Ascending aorta (tissue), 2 donors: ENCODE measurements at regions not wholly inside any gene's neighbourhood (a gene's known extent, or its start where the extent isn't known, plus 50 kb on each side); places are given as distances from the start of the nearest gene placed in this dataset.

Experiments
- DNase-seq, 2 donors: peaks; one replicate each; pipeline ENCODE4 v3.0.0-alpha.2; 2019; ENCODE audit warnings: low spot score in 2 of 2
- H3K27ac ChIP-seq, 2 donors: fragments of 200-600 bp; sonication (generic); one replicate each; pipeline ENCODE4 v1.5.1; 2016 to 2017; ENCODE audit warnings: mild to moderate bottlenecking in 1 of 2
- H3K27me3 ChIP-seq: fragments of 200-600 bp; sonication (generic); one replicate; pipeline ENCODE4 v1.5.1; 2017
- H3K36me3 ChIP-seq, 2 donors: fragments of 200-600 bp; sonication (generic); one replicate each; pipeline ENCODE4 v1.5.1; 2016
- H3K4me1 ChIP-seq, 2 donors: fragments of 200-600 bp; sonication (generic); one replicate each; pipeline ENCODE4 v1.5.1; 2016 to 2017; ENCODE audit warnings: mild to moderate bottlenecking in 1 of 2
- H3K4me3 ChIP-seq, 2 donors: fragments of 200-600 bp; sonication (generic); one replicate each; pipeline ENCODE4 v1.5.1; 2016 to 2017; ENCODE audit warnings: mild to moderate bottlenecking in 1 of 2
- H3K9me3 ChIP-seq, 2 donors: fragments of 200-600 bp; sonication (generic); one replicate each; pipeline ENCODE4 v1.5.1; 2016
- intact Hi-C: fragments of 100-400 bp; cut with DNase I; formaldehyde crosslinking; loops from one replicate; pipeline ENCODE4 v1.15.1; 2023
- TF ChIP-seq, protein P1 (sequence below), 3 experiments: fragments of 200-600 bp in 2 of 3; fragments of 450-650 bp in 1 of 3; sonication (generic) in 2 of 3; IDR thresholded peaks; one replicate each; pipeline ENCODE4 v1.5.1; 2016 to 2019; ENCODE audit warnings: antibody characterized with exemption in 3 of 3, mild to moderate bottlenecking in 1 of 3, moderate library complexity in 1 of 3

DNA sequence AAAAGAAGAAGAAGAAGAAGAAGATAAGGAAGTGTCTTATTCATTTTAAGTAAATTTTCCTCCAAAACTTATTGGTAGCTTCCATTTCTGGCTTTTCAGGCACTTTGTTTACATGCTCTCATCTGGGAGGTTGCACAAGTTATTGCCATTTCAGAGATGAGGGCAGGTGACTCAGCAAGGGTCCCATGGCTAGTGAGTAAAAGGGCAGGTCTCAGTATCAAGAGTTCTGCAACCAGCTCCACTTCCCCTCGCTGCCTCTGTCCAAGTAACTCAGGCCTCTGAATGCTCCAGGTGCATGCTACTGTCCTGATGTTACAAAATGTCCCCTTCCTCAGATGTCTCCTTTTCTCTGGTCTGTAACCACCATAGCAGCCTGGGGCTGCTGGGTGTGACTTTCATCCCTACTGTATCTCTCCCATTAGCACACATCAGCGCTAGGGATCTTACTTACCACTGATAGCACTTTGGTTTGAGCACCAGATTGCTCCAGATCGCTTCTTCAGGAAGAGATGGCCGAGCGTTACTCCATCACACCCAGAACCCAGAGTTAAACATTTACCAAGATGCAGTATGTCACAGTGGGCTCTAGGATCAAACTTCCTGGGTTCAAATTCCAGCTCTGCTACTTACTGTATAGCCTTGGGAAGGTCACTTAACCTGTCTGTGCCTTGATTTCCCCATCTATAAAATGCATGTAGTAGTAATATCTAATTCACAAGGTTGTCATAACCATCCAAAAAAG, 57.4 kb upstream of the LAPTM4A start:
- Histone ChIP-seq H3K9me3 (no peaks in the 10 kb centered on the region), H3K4me1 (no peaks in the 10 kb centered on the region), H3K27me3 (no peaks in the 10 kb centered on the region), H3K4me3 (no peak overlapping the region), H3K27ac (no peak overlapping the region), H3K36me3 (no peaks in the 10 kb centered on the region)
- DNase-seq: no peak
- intact Hi-C loops: no loop called here
- TF ChIP-seq, protein P1, sequence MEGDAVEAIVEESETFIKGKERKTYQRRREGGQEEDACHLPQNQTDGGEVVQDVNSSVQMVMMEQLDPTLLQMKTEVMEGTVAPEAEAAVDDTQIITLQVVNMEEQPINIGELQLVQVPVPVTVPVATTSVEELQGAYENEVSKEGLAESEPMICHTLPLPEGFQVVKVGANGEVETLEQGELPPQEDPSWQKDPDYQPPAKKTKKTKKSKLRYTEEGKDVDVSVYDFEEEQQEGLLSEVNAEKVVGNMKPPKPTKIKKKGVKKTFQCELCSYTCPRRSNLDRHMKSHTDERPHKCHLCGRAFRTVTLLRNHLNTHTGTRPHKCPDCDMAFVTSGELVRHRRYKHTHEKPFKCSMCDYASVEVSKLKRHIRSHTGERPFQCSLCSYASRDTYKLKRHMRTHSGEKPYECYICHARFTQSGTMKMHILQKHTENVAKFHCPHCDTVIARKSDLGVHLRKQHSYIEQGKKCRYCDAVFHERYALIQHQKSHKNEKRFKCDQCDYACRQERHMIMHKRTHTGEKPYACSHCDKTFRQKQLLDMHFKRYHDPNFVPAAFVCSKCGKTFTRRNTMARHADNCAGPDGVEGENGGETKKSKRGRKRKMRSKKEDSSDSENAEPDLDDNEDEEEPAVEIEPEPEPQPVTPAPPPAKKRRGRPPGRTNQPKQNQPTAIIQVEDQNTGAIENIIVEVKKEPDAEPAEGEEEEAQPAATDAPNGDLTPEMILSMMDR (IDR thresholded peaks at IDR 0.05): no peak

DNA sequence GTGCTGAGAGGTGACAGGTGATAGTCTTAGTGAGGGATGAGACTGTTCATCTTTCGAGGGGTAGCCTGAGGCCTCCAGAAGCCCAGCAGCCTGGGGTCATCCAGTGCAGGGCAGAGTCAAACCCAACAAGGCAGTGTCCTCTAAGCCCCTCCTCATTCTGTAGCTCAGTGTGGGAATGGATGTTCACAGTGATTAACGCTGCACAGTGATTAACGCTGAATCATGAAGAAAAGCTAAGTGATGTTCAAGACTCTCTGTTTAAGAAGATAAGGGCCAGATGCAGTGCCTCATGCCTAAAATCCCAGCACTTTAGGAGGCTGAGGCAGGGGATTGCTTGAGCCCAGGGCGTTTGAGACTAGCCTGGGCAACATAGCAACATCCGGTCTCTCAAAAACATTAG, 56.3 kb upstream of the LAPTM4A start:
- H3K9me3 ChIP-seq: no peaks in the 10 kb centered on the region
- TF ChIP-seq, protein P1 (IDR thresholded peaks at IDR 0.05): no peak
- H3K4me3 ChIP-seq: no peak overlapping the region
- no peak for DNase-seq
- no peak overlapping the region for H3K27ac ChIP-seq
- intact Hi-C loops: no loop called here
- H3K27me3 ChIP-seq: no peaks in the 10 kb centered on the region
- no peaks in the 10 kb centered on the region for H3K36me3 ChIP-seq
- no peaks in the 10 kb centered on the region for H3K4me1 ChIP-seq

DNA sequence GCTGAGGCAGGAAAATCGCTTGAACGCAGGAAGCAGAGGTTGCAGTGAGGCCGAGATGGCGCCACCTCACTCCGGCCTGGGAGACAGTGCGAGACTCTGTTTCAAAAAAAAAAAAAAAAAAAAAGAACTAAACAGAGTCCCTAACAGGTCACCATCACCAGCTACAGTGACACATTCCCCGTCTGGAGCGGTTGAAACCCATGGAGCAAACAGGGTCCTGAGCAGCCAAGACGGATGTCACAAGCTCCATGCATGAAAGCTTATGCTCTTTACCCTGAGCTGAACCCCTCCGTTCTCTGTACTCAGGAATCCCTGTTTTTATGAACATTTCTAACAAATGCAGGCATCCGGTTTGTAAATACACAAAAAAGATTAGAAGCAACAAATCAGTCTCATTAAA, 55.9 kb upstream of the LAPTM4A start:
- no peak for DNase-seq

DNA sequence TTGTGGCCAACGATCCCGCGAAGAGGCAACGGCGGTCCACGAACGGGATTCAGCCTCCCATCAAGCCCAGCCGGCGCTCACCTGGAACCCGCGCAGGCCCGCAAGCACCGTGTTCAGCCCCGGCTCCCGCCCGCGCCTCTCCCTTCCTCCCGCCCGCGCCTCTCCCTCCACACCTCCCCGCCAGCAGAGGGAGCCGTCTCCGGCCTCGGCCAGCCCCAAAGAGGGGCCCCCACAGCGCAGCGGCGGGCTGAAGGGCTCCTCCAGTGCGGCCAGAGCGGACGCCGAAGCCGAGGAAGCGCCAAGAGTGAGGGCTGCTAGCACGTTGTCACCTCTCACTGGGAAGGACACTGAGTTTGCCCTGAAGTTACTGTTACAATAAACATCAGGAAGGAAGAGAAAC, 55.3 kb upstream of the LAPTM4A start:
- Histone ChIP-seq H3K9me3 (no peaks in the 10 kb centered on the region), H3K4me3 (peak overlapping the region; percentile 26 to 45), H3K27me3 (no peaks in the 10 kb centered on the region), H3K36me3 (no peaks in the 10 kb centered on the region), H3K27ac (no peak overlapping the region), H3K4me1 (no peaks in the 10 kb centered on the region)
- TF ChIP-seq, protein P1 (IDR thresholded peaks at IDR 0.05): peak in 2 of 3 experiments; percentile 12 to 38
- intact Hi-C loops: no loop called here
- DNase-seq: no peak

More for the DNA sequence above, 55.9 kb upstream of the LAPTM4A start:
- Histone ChIP-seq H3K27ac (no peak overlapping the region), H3K9me3 (no peaks in the 10 kb centered on the region), H3K4me1 (no peaks in the 10 kb centered on the region), H3K27me3 (no peaks in the 10 kb centered on the region), H3K36me3 (no peaks in the 10 kb centered on the region), H3K4me3 (no peak overlapping the region)
- TF ChIP-seq, protein P1 (IDR thresholded peaks at IDR 0.05): no peak
- intact Hi-C loops: no loop called here

DNA sequence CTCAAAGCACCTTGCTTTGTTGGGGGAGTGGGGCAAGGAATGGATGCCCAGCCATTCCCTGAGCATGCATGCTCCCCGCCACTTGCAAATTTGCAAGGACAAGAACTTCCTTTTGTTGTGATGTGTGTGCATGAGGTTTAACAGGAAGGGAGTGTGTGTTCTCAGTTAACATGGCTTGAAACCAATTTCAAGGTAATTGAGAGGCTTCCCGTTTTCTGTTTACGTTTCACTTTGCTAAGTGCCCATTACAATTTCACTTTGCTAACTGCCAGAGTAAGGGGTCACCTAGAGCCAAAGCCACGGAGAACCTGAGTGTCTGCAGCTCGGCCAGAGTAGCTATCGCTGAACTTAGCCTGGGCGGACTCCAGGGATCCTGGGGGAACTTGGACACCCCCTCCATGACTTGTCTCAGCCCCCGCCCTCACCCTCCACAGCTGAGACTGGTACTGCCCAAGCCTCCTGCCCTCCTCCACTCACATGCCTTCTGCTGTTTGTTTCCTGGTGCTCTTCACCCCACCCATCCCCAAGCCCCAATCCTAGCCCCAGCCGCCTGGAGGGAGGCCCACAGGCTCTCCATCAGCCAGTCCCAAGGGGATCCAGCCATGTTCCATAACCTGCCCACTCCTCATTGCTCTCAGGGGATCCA, 53.6 kb upstream of the LAPTM4A start:
- intact Hi-C loops: no loop called here
- TF ChIP-seq, protein P1 (IDR thresholded peaks at IDR 0.05): no peak

More for the DNA sequence above, 53.6 kb upstream of the LAPTM4A start:
- H3K27ac ChIP-seq: no peak overlapping the region
- H3K4me3 ChIP-seq: no peak overlapping the region
- H3K36me3 ChIP-seq: no peaks in the 10 kb centered on the region
- H3K27me3 ChIP-seq: no peaks in the 10 kb centered on the region
- H3K9me3 ChIP-seq: no peaks in the 10 kb centered on the region
- DNase-seq: no peak
- no peaks in the 10 kb centered on the region for H3K4me1 ChIP-seq
